Cardiac muscle cell (in vitro differentiated cells and primary cell): ENCODE measurements at regions not wholly inside any gene's neighbourhood (a gene's known extent, or its start where the extent isn't known, plus 50 kb on each side); places are given as distances from the start of the nearest gene placed in this dataset.
"Not testable (repeated sequence)": the region's sequence is repeated elsewhere in the genome, so short reads cannot be mapped to it uniquely, and the experiment has no call there.

ENCODE experiments used
- DNase-seq, 2 donors: peaks; one replicate each; pipeline versions ENCODE4 v3.0.0 to v3.0.0-alpha.2; 2010 to 2017; ENCODE audit warnings: low read depth in 1 of 2, low spot score in 1 of 2
- H3K27ac ChIP-seq: fragments of 200-600 bp; sonication (generic); 2 replicates; pipeline ENCODE4 v1.5.1; 2016
- H3K27me3 ChIP-seq: fragments of 200-600 bp; sonication (generic); 2 replicates; pipeline ENCODE4 v1.6.0; 2016; ENCODE audit warnings: control low read depth
- H3K36me3 ChIP-seq: fragments of 200-600 bp; sonication (generic); 2 replicates; pipeline ENCODE4 v1.5.1; 2016; ENCODE audit warnings: control low read depth
- H3K4me1 ChIP-seq: fragments of 200-600 bp; sonication (generic); 2 replicates; pipeline ENCODE4 v1.8.1; 2017; ENCODE audit warnings: low read depth, mild to moderate bottlenecking, mixed run types
- H3K4me3 ChIP-seq: fragments of 200-600 bp; sonication (generic); 2 replicates; pipeline ENCODE4 v1.5.1; 2016; ENCODE audit warnings: mild to moderate bottlenecking
- H3K9me3 ChIP-seq: fragments of 200-600 bp; sonication (generic); 2 replicates; pipeline ENCODE4 v1.5.1; 2017; ENCODE audit warnings: low read depth, mild to moderate bottlenecking, control low read depth
- CTCF ChIP-seq: IDR thresholded peaks from 2 replicates; pipeline ENCODE4 v1.5.1; 2012; ENCODE audit warnings: low read depth, mild to moderate bottlenecking, low read length

GRCh38 chr14:83184531-83184930, 1650.9 kb upstream of the SEL1L start:
- no peaks in the 10 kb centered on the region for H3K4me1 ChIP-seq
- DNase-seq, result no peak
- H3K27ac ChIP-seq, result no peak overlapping the region
- no peaks in the 10 kb centered on the region for H3K9me3 ChIP-seq
- no peak overlapping the region for H3K4me3 ChIP-seq
- H3K36me3 ChIP-seq, result no peaks in the 10 kb centered on the region
- no peaks in the 10 kb centered on the region for H3K27me3 ChIP-seq
- TF ChIP-seq CTCF, result no peak

- not testable (repeated sequence) for H3K36me3 ChIP-seq, H3K27ac ChIP-seq, H3K27me3 ChIP-seq, H3K4me1 ChIP-seq, DNase-seq, H3K9me3 ChIP-seq, H3K4me3 ChIP-seq
These were observed 1654.7 kb upstream of the SEL1L start for GRCh38 chr14:83188311-83188710.

DNA sequence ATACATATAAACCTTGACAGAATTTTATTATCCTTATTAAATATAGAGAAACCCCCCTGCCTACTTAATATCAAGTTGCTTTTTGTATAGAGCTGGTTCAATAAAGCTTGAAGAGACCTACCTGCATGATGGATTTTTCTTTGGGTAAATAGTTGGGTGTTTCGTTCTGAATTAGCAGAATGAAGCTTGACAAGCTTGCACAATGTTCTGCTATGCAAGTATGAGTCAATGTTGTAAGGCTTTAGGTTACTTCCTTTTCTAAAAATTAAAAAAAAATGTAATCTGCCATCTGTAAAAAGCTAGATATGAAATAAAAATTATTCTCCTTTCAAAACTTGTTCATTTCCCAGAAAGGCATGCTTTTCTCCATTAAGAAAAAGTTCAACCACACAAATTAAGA, 1662.6 kb upstream of the SEL1L start:
- H3K4me3 ChIP-seq, result no peak overlapping the region
- H3K27ac ChIP-seq, result no peak overlapping the region
- no peak for DNase-seq
- no peaks in the 10 kb centered on the region for H3K27me3 ChIP-seq
- no peaks in the 10 kb centered on the region for H3K9me3 ChIP-seq
- H3K36me3 ChIP-seq, result no peaks in the 10 kb centered on the region
- no peaks in the 10 kb centered on the region for H3K4me1 ChIP-seq
- TF ChIP-seq CTCF, result no peak

DNA sequence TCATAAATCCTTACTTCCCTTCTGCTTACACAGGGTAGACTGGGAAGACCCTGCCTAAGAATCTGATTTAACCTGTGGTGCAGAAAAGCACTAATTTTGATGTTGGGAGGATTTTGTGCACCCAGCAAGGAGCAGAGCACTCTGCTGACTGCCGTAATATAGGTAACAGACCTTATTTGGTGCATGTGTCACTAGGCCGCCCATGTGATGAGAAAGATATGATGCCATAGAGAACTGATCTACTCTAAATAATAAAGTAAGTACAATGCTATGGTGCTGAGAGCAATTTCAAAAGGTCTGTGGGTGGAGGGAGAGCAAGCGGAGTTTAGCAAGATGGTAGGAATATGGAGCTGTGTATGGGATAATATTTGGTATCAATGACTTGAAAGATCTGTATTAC, 1663.6 kb upstream of the SEL1L start:
- no peak for TF ChIP-seq CTCF
- Histone ChIP-seq H3K27ac (no peak overlapping the region), H3K27me3 (no peaks in the 10 kb centered on the region)

GRCh38 chr14:83207550-83207949, 1673.9 kb upstream of the SEL1L start:
- no peak overlapping the region for H3K27ac ChIP-seq

More for the DNA sequence above, 1663.6 kb upstream of the SEL1L start:
- H3K36me3 ChIP-seq, result no peaks in the 10 kb centered on the region
- no peak overlapping the region for H3K4me3 ChIP-seq
- no peaks in the 10 kb centered on the region for H3K9me3 ChIP-seq
- no peaks in the 10 kb centered on the region for H3K4me1 ChIP-seq
- DNase-seq, result no peak

GRCh38 chr14:83208341-83208740, 1674.7 kb upstream of the SEL1L start:
- TF ChIP-seq CTCF, result no peak

More at GRCh38 chr14:83207550-83207949, 1673.9 kb upstream of the SEL1L start:
- Histone ChIP-seq H3K4me1 (no peaks in the 10 kb centered on the region), H3K9me3 (no peaks in the 10 kb centered on the region), H3K36me3 (no peaks in the 10 kb centered on the region), H3K27me3 (no peaks in the 10 kb centered on the region), H3K4me3 (no peak overlapping the region)
- no peak for DNase-seq
- TF ChIP-seq CTCF, result no peak

More at GRCh38 chr14:83208341-83208740, 1674.7 kb upstream of the SEL1L start:
- no peaks in the 10 kb centered on the region for H3K9me3 ChIP-seq
- no peak for DNase-seq
- no peaks in the 10 kb centered on the region for H3K27me3 ChIP-seq
- H3K4me1 ChIP-seq, result no peaks in the 10 kb centered on the region
- H3K27ac ChIP-seq, result no peak overlapping the region
- H3K4me3 ChIP-seq, result no peak overlapping the region
- no peaks in the 10 kb centered on the region for H3K36me3 ChIP-seq
